ENCODE measurements at regions not wholly inside any gene's neighbourhood (a gene's known extent, or its start where the extent isn't known, plus 50 kb on each side); places are given as distances from the start of the nearest gene placed in this dataset.

DNA sequence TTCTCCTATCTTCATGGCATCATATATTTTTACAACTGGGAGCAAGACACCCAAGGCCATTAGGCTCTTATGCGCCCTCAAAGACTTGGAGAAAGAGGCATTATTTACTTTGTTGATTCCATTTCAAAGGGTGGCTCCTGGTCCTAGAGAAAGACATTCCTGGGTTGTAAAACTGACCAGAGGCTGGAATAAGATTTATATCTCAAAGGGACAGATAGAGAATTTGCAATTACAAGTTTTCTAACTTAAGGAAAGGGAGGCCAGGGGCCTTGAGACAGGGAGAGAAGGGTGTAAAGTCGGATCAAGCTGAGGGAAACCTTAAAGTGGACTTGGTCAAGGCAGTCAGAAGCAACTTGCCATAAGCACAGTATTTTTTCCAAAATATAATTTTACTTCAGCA lies 1086.0 kb downstream of the SORCS3 start:
- Histone ChIP-seq H3K36me3 (no peaks in the 10 kb centered on the region), H3K4me1 (no peaks in the 10 kb centered on the region), H3K9me3 (no peaks in the 10 kb centered on the region), H3K27me3 (no peaks in the 10 kb centered on the region), H3K27ac (no peak overlapping the region), H3K4me3 (no peak overlapping the region)
- WGBS, 2 donors (ENCODE audit: low coverage in 1 of 2) = 82 to 86% methylated on average over 1 to 2 of the region's 2 CpGs
- no peak for ATAC-seq
- TF ChIP-seq POLR2AphosphoS5 (IDR thresholded peaks at IDR 0.05) = no peak
- TF ChIP-seq POLR2A (IDR thresholded peaks at IDR 0.05) = no peak
- TF ChIP-seq EP300 (IDR thresholded peaks at IDR 0.05) = no peak
- TF ChIP-seq CTCF (IDR thresholded peaks at IDR 0.05) = no peak

- 91% methylated on average over 3 of the region's 3 CpGs; no CpG with 5 or more reads in 1 of the 2 donors for WGBS, 2 donors (ENCODE audit: low coverage in 1 of 2)
- H3K27me3 ChIP-seq = no peaks in the 10 kb centered on the region
- H3K9me3 ChIP-seq = no peaks in the 10 kb centered on the region
- no peak for TF ChIP-seq POLR2A (IDR thresholded peaks at IDR 0.05)
- TF ChIP-seq EP300 (IDR thresholded peaks at IDR 0.05) = no peak
- TF ChIP-seq CTCF (IDR thresholded peaks at IDR 0.05) = no peak
- TF ChIP-seq POLR2AphosphoS5 (IDR thresholded peaks at IDR 0.05) = no peak
- no peak overlapping the region for H3K4me3 ChIP-seq
- no peaks in the 10 kb centered on the region for H3K36me3 ChIP-seq
- ATAC-seq = no peak
- no peaks in the 10 kb centered on the region for H3K4me1 ChIP-seq
- H3K27ac ChIP-seq = no peak overlapping the region
Measured at GRCh38 chr10:105726149-105726548, 1085.1 kb downstream of the SORCS3 start.

GRCh38 chr10:105725007-105725406 lies 1083.9 kb downstream of the SORCS3 start:
- 77 to 96% methylated on average over 4 to 6 of the region's 8 CpGs for WGBS, 2 donors (ENCODE audit: low coverage in 1 of 2)
- Histone ChIP-seq H3K36me3 (no peaks in the 10 kb centered on the region), H3K27ac (no peak overlapping the region), H3K27me3 (no peaks in the 10 kb centered on the region), H3K9me3 (no peaks in the 10 kb centered on the region), H3K4me3 (no peak overlapping the region), H3K4me1 (no peaks in the 10 kb centered on the region)
- no peak for ATAC-seq
- TF ChIP-seq CTCF (IDR thresholded peaks at IDR 0.05) (no peak), POLR2A (IDR thresholded peaks at IDR 0.05) (no peak), EP300 (IDR thresholded peaks at IDR 0.05) (no peak), POLR2AphosphoS5 (IDR thresholded peaks at IDR 0.05) (no peak)

GRCh38 chr10:105718207-105718995 lies 1077.3 kb downstream of the SORCS3 start:
- 75 to 88% methylated on average over 3 of the region's 3 CpGs for WGBS, 2 donors (ENCODE audit: low coverage in 1 of 2)
- Histone ChIP-seq H3K36me3 (no peaks in the 10 kb centered on the region), H3K4me3 (no peak overlapping the region), H3K27me3 (no peaks in the 10 kb centered on the region), H3K4me1 (no peaks in the 10 kb centered on the region), H3K9me3 (no peaks in the 10 kb centered on the region), H3K27ac (no peak overlapping the region)
- no peak for ATAC-seq
- no peak for TF ChIP-seq CTCF (IDR thresholded peaks at IDR 0.05)
- TF ChIP-seq POLR2AphosphoS5 (IDR thresholded peaks at IDR 0.05) = no peak
- no peak for TF ChIP-seq POLR2A (IDR thresholded peaks at IDR 0.05)
- no peak for TF ChIP-seq EP300 (IDR thresholded peaks at IDR 0.05)

GRCh38 chr10:105714728-105715127 lies 1073.6 kb downstream of the SORCS3 start:
- H3K27ac ChIP-seq = no peak overlapping the region
- H3K27me3 ChIP-seq = no peaks in the 10 kb centered on the region
- H3K9me3 ChIP-seq = peaks cover 0 to 8% (median 0%) of the 10 kb centered on the region in 3 donors
- WGBS, 2 donors (ENCODE audit: low coverage in 1 of 2) = 61 to 63% methylated on average over 2 to 3 of the region's 3 CpGs
- TF ChIP-seq CTCF (IDR thresholded peaks at IDR 0.05) (no peak), EP300 (IDR thresholded peaks at IDR 0.05) (no peak), POLR2A (IDR thresholded peaks at IDR 0.05) (no peak), POLR2AphosphoS5 (IDR thresholded peaks at IDR 0.05) (no peak)
- H3K36me3 ChIP-seq = no peaks in the 10 kb centered on the region
- H3K4me1 ChIP-seq = no peaks in the 10 kb centered on the region
- no peak overlapping the region for H3K4me3 ChIP-seq
- ATAC-seq = no peak
